K562 (cell line): ENCODE measurements at regions not wholly inside any gene's neighbourhood (a gene's known extent, or its start where the extent isn't known, plus 50 kb on each side); places are given as distances from the start of the nearest gene placed in this dataset.
"Not testable (repeated sequence)": the region's sequence is repeated elsewhere in the genome, so short reads cannot be mapped to it uniquely, and the experiment has no call there.

Experiments
- ATAC-seq: fragments of 200-7000 bp; cut with Tn5 transposase; 3 replicates; pipeline ENCODE4 v1.9.1; 2020; ENCODE audit warnings: moderate library complexity
- BruUV-seq: library from RNA; stranded (reverse); fragments of 400-500 nt; replicated peaks from 2 replicates; lab custom pipeline; 2021; lab: Mats Ljungman, UMichigan
- CTCF ChIA-PET: fragments of 300-600 bp; formaldehyde crosslinking; extraction: SDS; loops from one replicate; lab custom pipeline; 2021; ENCODE audit warnings: low intra/inter-chr PET ratio; lab: Yijun Ruan, JAX
- POLR2A ChIA-PET: fragments of 300-600, 350-650 bp; sonication (Branson Sonifier 250); formaldehyde crosslinking; extraction: SDS; loops from one replicate; lab custom pipeline; 2021; ENCODE audit warnings: antibody characterized with exemption, inconsistent platforms; lab: Yijun Ruan, JAX
- DNase-seq, 4 experiments: peaks; one replicate each; pipeline versions ENCODE4 v3.0.0 to v3.0.0-alpha.2; 2011 to 2018; ENCODE audit warnings: low spot score in 3 of 4, mixed read lengths in 3 of 4; ENCODE audit errors: extremely low read depth in 1 of 4
- FAIRE-seq: peaks from 2 replicates; lab custom pipeline; 2011; peaks lifted over from hg19 to GRCh38; lab: Jason Lieb, UNC
- H2AFZ ChIP-seq: 2 replicates; pipeline ENCODE4 v1.6.0; 2011; ENCODE audit warnings: low read depth, low read length, control low read depth, inconsistent platforms
- H3K27ac ChIP-seq: fragments of 200-600 bp; 3 replicates; pipeline ENCODE4 v1.8.0; 2011; ENCODE audit warnings: low read depth, mild to moderate bottlenecking, control low read depth, inconsistent platforms, low read length, moderate library complexity, mixed read lengths; ENCODE audit errors: extremely low read depth
- H3K27me3 ChIP-seq, 2 experiments: fragments of 300-600 bp in 1 of 2; 2 replicates in 1 of 2; 3 replicates in 1 of 2; pipeline versions ENCODE4 v1.6.0 to v1.8.0; 2011; ENCODE audit warnings: inconsistent platforms in 2 of 2, low read length in 2 of 2, mild to moderate bottlenecking in 1 of 2, mixed read lengths in 1 of 2, moderate library complexity in 1 of 2; ENCODE audit not compliant: control insufficient read depth in 2 of 2, insufficient read depth in 2 of 2
- H3K36me3 ChIP-seq: fragments of 300-600 bp; 3 replicates; pipeline ENCODE4 v1.8.0; 2011; ENCODE audit warnings: mild to moderate bottlenecking, low read length, inconsistent platforms; ENCODE audit not compliant: control insufficient read depth, insufficient read depth
- H3K4me1 ChIP-seq, 2 experiments: fragments of 200-600 bp in 1 of 2; replicated peaks in 1 of 2; 2 replicates in 1 of 2; 3 replicates in 1 of 2; pipeline versions ENCODE4 v1.5.1 to v1.8.0; 2011; ENCODE audit warnings: inconsistent platforms in 2 of 2, low read length in 2 of 2, mild to moderate bottlenecking in 1 of 2, mixed read lengths in 1 of 2, moderate library complexity in 1 of 2; ENCODE audit not compliant: control insufficient read depth in 2 of 2, insufficient read depth in 2 of 2
- H3K4me2 ChIP-seq: 2 replicates; pipeline ENCODE4 v1.6.1; 2011; ENCODE audit warnings: low read length, control low read depth, inconsistent platforms, mixed read lengths; ENCODE audit not compliant: insufficient read depth
- H3K4me3 ChIP-seq: fragments of 200-600 bp; sonication (generic), shearing (Covaris generic); 2 replicates; pipeline ENCODE4 v1.5.1; 2016; ENCODE audit warnings: control low read depth, inconsistent platforms
- H3K79me2 ChIP-seq: fragments of 200-600 bp; 3 replicates; pipeline ENCODE4 v1.8.0; 2011; ENCODE audit warnings: low read length, inconsistent platforms; ENCODE audit not compliant: control insufficient read depth, insufficient read depth
- H3K9ac ChIP-seq, 2 experiments: 2 replicates each; pipeline versions ENCODE4 v1.6.0 to v1.6.1; 2011; ENCODE audit warnings: low read depth in 2 of 2, low read length in 2 of 2, control low read depth in 1 of 2, inconsistent platforms in 1 of 2, mild to moderate bottlenecking in 1 of 2, mixed read lengths in 1 of 2; ENCODE audit not compliant: insufficient read depth in 1 of 2
- H3K9me1 ChIP-seq: one replicate; pipeline ENCODE4 v1.6.0; 2011; ENCODE audit warnings: inconsistent platforms, mild to moderate bottlenecking, low read length, moderate library complexity; ENCODE audit not compliant: control insufficient read depth, insufficient read depth
- H3K9me3 ChIP-seq: replicated peaks from 2 replicates; pipeline ENCODE4 v1.5.1; 2011; ENCODE audit warnings: low read depth, low read length, inconsistent platforms; ENCODE audit not compliant: control insufficient read depth, insufficient read depth
- H4K20me1 ChIP-seq: replicated peaks from 2 replicates; pipeline ENCODE4 v1.6.1; 2011; ENCODE audit warnings: low read length, inconsistent platforms, mixed read lengths; ENCODE audit not compliant: control insufficient read depth, insufficient read depth
- CBFA2T2 ChIP-seq: fragments of 450-650 bp; conservative IDR thresholded peaks from 2 replicates; pipeline ENCODE4 v1.6.1; 2017; ENCODE audit warnings: mild to moderate bottlenecking
- CBFA2T3 ChIP-seq: fragments of 450-650 bp; IDR thresholded peaks from 2 replicates; pipeline ENCODE4 v1.6.1; 2017
- ETV5 ChIP-seq: sonication (generic); formaldehyde crosslinking; IDR thresholded peaks from 2 replicates; pipeline ENCODE4 v1.4.0; 2020; ENCODE audit warnings: low read depth, mild to moderate bottlenecking, missing genetic modification reagents
- FIP1L1 ChIP-seq: fragments of 200-400 bp; formaldehyde crosslinking; IDR thresholded peaks from 2 replicates; pipeline ENCODE4 v1.6.1; 2018; ENCODE audit warnings: mild to moderate bottlenecking, low read depth, low read length; ENCODE audit not compliant: poor library complexity, severe bottlenecking
- HLTF ChIP-seq: fragments of 450-650 bp; IDR thresholded peaks from 2 replicates; pipeline ENCODE4 v1.6.1; 2016
- TAL1 ChIP-seq: fragments of 450-650 bp; IDR thresholded peaks from 2 replicates; pipeline ENCODE4 v1.6.1; 2016; ENCODE audit warnings: mild to moderate bottlenecking
- TARDBP ChIP-seq: fragments of 450-650 bp; IDR thresholded peaks from 2 replicates; pipeline ENCODE4 v1.6.1; 2016
- ZNF445 ChIP-seq: fragments of 250-450 bp; sonication (Bioruptor Pico); IDR thresholded peaks from 2 replicates; pipeline ENCODE4 v1.4.0; 2020; ENCODE audit warnings: low read depth, mild to moderate bottlenecking, moderate library complexity
- WGBS: fragments of 100-300 bp; shearing (Covaris generic); methylation state at CpG from one replicate; pipeline ENCODE4 v1.1.6; 2016; ENCODE audit warnings: low coverage, mixed read lengths; ENCODE audit not compliant: insufficient coverage; ENCODE audit errors: missing lambda C conversion rate; 5-methylcytosine and 5-hydroxymethylcytosine counted together
- in situ Hi-C: fragments of 300-500 bp; cut with MboI; formaldehyde crosslinking; loops from 4 replicates; pipeline ENCODE4 v1.15.0; 2018; ENCODE audit warnings: inconsistent platforms, mixed read lengths
- intact Hi-C: fragments of 100-400 bp; cut with micrococcal nuclease; formaldehyde crosslinking; loops from 2 replicates; pipeline ENCODE4 v1.14.2; 2022
- TF ChIP-seq, protein P1 (sequence below): sonication (generic); IDR thresholded peaks from 2 replicates; pipeline ENCODE4 v1.6.1; 2016
- TF ChIP-seq, protein P2 (sequence below): sonication (generic); formaldehyde crosslinking; IDR thresholded peaks from 2 replicates; pipeline ENCODE4 v1.8.0; 2022; ENCODE audit warnings: mild to moderate bottlenecking, missing genetic modification reagents

DNA sequence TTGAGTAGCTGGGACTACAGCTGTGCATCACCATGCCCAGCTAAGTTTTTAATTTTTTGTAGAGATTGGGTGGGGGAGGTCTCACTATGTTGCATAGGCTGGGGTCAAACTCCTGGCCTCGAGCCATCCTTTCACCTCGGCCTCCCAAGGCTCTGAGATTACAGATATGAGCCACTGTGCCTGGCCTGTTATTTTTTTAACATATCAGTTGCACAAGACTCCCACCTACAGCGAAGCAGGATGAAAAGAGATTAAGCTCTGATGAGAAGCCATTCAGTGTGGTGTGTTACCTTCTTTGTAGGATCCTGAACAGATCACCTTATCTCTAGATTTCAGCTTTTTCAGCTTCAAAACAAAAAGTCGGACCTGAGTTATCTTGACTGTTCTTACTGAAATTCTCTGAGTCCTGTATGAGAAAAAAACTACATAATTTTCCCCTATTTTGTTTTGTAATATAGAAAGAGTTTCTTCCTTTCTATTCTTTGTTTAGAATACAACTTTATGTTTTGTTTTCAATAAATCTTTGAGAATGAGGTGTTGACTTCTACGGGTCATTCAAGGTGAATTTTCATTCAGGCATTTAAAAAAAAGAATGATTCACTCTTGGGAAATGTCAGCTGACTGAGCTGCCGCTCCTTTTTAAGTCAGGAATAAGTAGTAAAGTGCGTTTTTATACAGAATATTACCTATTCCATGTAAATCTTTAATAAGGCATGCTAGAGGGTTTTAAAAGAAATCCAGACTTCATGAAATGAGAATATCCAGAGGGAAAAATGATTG, 134.6 kb downstream of the ARSF start:
- FAIRE-seq, result no peak
- Histone ChIP-seq H3K4me3 (no peak overlapping the region), H3K4me2 (no peak overlapping the region), H4K20me1 (no peaks in the 10 kb centered on the region), H3K36me3 (no peaks in the 10 kb centered on the region), H3K27ac (no peak overlapping the region), H3K79me2 (no peaks in the 10 kb centered on the region), H3K9me1 (no peaks in the 10 kb centered on the region), H3K9ac (no peak overlapping the region), H3K4me1 (no peaks in the 10 kb centered on the region), H3K27me3 (no peaks in the 10 kb centered on the region; a peak in 1 of 5 replicates), H3K9me3 (no peaks in the 10 kb centered on the region), H2AFZ (no peak overlapping the region)
- no peak for ATAC-seq
- DNase-seq, result peak in 1 of 4 experiments; percentile 1
- POLR2A ChIA-PET, result no interaction called here
- TF ChIP-seq, protein P1, sequence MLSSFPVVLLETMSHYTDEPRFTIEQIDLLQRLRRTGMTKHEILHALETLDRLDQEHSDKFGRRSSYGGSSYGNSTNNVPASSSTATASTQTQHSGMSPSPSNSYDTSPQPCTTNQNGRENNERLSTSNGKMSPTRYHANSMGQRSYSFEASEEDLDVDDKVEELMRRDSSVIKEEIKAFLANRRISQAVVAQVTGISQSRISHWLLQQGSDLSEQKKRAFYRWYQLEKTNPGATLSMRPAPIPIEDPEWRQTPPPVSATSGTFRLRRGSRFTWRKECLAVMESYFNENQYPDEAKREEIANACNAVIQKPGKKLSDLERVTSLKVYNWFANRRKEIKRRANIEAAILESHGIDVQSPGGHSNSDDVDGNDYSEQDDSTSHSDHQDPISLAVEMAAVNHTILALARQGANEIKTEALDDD, result no peak
- TF ChIP-seq, protein P2, sequence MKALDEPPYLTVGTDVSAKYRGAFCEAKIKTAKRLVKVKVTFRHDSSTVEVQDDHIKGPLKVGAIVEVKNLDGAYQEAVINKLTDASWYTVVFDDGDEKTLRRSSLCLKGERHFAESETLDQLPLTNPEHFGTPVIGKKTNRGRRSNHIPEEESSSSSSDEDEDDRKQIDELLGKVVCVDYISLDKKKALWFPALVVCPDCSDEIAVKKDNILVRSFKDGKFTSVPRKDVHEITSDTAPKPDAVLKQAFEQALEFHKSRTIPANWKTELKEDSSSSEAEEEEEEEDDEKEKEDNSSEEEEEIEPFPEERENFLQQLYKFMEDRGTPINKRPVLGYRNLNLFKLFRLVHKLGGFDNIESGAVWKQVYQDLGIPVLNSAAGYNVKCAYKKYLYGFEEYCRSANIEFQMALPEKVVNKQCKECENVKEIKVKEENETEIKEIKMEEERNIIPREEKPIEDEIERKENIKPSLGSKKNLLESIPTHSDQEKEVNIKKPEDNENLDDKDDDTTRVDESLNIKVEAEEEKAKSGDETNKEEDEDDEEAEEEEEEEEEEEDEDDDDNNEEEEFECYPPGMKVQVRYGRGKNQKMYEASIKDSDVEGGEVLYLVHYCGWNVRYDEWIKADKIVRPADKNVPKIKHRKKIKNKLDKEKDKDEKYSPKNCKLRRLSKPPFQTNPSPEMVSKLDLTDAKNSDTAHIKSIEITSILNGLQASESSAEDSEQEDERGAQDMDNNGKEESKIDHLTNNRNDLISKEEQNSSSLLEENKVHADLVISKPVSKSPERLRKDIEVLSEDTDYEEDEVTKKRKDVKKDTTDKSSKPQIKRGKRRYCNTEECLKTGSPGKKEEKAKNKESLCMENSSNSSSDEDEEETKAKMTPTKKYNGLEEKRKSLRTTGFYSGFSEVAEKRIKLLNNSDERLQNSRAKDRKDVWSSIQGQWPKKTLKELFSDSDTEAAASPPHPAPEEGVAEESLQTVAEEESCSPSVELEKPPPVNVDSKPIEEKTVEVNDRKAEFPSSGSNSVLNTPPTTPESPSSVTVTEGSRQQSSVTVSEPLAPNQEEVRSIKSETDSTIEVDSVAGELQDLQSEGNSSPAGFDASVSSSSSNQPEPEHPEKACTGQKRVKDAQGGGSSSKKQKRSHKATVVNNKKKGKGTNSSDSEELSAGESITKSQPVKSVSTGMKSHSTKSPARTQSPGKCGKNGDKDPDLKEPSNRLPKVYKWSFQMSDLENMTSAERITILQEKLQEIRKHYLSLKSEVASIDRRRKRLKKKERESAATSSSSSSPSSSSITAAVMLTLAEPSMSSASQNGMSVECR (CRISPR knock-in tag), result no peak
- peak; percentile 28 for TF ChIP-seq CBFA2T3
- 0 out of 2 replicates have a peak, but pooled peaks have one; percentile 12 for TF ChIP-seq CBFA2T2
- no peak for TF ChIP-seq ETV5 (CRISPR knock-in tag)
- no peak for TF ChIP-seq TAL1
- no peak for TF ChIP-seq ZNF445 (CRISPR knock-in tag)
- no peak for TF ChIP-seq HLTF
- TF ChIP-seq TARDBP, result no peak
- no peak for TF ChIP-seq FIP1L1
- intact Hi-C loops, result loop anchor here (2.0 kb wide), 1 partner anchor 49 kb away; no protein-coding TSS in a partner anchor
- no TSS peak for BruUV-seq
- WGBS, result 0% methylated on average over 7 of the region's 7 CpGs
- CTCF ChIA-PET, result no interaction called here
- in situ Hi-C loops, result no loop called here

DNA sequence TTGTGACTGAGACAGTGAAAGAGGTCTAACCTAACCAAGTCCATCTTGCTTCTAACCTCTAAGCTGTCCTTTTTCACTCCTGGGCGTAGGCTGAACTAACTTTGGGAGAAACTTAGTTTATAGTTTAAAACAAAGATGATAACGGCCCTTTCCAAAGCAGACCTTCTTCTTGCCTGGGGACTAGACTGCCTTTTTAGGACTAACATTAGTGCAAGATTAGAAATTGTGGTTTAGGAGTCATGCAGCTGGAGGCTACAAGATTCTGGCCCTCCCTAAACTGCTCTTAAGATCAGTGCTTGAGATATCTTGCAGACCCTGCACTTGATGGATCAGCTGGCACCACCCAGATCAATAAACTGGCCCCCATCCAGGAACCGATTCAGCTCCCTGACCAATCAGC, 130.9 kb downstream of the ARSF start:
- FAIRE-seq, intact Hi-C loops, BruUV-seq, in situ Hi-C loops, H3K27ac ChIP-seq, H4K20me1 ChIP-seq, H3K4me1 ChIP-seq, H3K4me3 ChIP-seq, H3K9me3 ChIP-seq, CTCF ChIA-PET, H3K9me1 ChIP-seq, H3K9ac ChIP-seq, POLR2A ChIA-PET, H3K27me3 ChIP-seq, H3K79me2 ChIP-seq, H3K4me2 ChIP-seq, ATAC-seq, DNase-seq, H2AFZ ChIP-seq, H3K36me3 ChIP-seq: not testable (repeated sequence)
- WGBS, result 0% methylated on average over 3 of the region's 3 CpGs
